Effector CD8-positive, alpha-beta T cell (primary cell): ENCODE measurements at regions not wholly inside any gene's neighbourhood (a gene's known extent, or its start where the extent isn't known, plus 50 kb on each side); places are given as distances from the start of the nearest gene placed in this dataset.

Experiments
- DNase-seq: peaks from one replicate; lab custom pipeline; 2025; lab: John Stamatoyannopoulos, UW

DNA sequence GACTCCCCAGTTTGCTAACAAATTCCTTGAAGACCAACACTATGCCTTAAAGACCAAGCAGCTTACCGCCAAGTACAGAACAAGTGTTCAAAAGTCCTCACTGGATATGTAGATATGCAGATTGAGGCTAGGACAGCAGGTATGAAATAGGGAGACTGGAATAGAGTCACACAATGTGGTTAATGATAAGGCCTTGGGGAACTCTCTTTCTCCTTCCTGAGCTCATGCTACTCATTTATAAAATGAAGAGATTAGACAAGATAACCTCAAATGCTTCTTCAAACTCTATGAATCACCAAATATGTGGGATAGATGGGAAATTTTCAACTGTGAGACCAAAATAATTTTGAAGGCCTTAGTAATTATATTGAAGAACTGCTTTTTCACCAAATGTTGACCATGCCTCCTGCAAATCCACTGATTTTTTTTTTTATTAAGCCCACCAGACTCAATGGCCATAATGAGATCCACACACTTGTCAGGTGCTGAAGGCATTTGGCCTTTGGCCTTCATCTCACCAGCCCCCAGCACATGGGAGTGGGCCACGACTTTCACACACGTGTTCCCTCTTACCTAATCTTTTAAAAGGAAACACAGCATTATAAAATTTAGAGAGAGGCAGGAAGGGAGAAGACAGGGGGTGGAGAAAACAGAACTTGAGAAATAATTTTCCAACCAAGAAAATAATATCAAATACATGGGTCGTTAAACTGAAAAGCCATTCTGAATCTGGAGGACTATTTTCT lies 181.5 kb downstream of the EN1 start:
- no peak for DNase-seq

DNA sequence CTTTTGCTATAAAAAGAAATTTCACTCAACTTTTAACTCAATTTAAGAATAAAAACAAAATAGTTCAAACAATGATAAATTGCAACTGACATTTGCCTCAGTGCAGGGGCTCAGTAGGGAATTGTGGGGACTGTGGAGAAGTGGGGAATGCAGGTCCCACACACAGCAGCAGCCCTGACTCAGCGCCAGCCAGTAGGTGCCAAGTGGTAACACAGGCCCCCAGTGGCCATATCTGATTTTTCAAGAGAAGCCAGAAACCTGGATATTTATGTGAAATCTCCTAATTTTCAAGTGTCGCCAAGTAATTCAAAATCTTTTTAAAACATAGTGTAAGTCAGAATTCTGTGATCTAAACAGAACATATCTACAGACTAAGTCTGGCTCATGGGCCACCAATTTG lies 186.3 kb downstream of the EN1 start:
- DNase-seq = no peak

DNA sequence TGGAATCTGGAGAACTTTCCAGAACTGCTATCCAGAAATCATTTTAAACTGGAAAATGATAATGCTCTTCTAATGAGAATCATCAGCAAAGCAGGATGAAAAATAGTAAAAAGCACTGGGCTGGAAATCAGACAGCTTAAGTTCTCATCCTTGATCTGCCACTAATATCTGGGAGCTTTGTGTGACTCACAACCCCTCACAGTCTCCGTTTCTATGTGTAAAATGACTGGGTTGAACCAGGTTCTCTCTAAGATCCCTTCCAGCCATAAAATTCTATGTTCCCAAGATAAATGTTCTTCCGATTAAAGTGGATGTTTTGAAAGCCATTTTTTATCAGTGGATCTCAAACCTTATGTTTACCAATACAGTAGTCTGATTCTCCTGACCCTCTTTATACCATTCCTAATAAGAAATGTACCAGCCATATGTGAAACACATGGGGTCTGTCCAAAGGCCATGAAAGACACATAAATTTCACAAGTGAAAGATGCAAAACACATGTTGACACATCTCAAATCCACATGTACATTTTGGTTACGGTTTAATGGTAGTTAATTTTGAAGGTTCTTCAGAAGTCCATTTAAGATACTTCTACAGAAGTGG lies 188.8 kb downstream of the EN1 start:
- DNase-seq = no peak

DNA sequence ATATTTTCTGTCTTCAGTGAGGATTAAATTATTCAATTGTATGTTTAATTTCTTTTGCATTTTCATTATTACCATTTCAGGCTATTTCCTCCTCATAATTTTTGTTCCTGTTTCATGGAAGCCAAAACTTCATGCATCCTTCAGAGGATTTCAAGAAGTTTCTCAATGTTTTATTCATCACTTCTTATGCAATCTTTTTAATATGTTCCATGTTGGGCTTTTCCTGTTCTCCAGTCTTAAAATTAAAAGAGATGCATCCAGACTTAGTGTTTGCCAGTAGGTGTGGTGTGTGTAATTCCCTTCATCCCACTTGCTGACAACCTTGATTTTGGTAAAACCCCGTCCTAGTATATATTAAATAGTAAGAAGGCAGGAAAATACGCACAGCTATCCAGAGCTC lies 190.0 kb downstream of the EN1 start:
- DNase-seq = no peak

DNA sequence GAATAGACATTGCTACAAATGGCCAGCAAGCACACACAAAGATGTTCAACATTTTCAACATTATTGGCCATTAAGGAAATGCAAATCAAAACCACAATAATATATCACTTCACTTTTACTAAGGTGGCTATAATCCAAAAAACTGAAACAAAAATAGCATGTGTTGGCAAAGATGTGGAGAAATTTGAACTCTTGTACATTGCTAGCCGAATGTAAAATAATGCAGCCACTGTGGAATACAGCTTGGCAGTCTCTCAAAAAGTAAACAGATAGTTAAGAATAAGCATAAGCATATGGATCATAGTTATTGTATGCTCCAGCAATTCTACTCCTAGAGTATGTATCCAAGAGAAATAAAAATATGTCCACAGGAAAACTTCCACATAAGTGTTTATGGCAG lies 192.5 kb downstream of the EN1 start:
- DNase-seq = no peak

DNA sequence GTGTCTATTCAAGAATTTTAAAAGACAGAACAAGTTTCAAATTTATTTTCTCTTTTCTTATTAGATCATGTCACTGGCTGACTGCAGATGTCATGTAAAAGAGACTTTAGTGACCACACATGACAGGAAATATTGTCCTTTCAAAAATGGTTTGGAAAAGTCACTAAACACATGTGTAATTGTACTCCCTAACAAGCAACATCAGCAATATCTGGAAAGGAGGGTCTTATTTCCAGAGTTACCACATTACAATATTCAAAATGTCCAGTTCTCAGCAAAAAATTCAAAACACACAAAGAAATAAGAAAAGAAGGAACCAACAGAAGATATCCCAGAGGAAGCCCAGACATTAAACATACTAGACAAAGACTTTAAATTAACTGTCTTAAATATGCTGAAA lies 197.1 kb downstream of the EN1 start:
- no peak for DNase-seq

DNA sequence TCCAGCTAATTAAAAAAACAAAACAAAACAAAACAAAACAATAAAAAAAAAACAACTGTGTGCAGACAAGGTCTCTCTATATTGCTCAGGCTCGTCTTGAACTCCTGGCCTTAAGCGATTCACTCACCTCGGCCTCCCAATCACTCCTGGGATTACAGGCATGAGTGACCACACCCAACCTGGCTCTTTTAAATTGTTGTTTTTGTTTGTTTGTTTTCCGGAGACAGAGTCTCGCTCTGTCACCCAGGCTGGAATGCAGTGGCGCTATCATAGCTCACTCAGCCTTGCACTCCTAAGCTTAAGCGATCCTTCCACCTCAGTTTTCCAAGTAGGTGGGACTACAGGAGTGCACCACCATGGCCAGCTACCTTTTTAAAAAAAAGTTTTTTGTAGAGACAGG lies 201.6 kb downstream of the EN1 start:
- DNase-seq = no peak

DNA sequence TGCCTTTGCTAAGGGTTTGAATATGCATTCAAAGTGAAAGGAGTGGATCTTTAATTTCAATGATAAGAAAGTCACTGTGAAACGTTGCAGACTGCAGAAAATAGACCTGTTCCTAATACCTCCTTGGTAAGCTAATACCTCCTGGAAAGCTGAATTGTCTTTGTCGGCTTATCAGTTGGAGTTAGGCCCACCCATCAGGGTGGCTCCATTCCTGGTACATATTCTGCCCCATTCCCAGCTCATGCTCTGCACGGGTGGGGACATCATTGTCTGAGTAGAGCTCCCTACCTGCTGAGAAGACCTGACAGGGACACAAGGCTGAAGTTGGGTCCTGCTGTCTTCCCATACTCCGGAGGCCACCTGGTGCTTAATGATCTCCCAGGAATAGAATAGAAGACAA lies 203.3 kb downstream of the EN1 start:
- no peak for DNase-seq

DNA sequence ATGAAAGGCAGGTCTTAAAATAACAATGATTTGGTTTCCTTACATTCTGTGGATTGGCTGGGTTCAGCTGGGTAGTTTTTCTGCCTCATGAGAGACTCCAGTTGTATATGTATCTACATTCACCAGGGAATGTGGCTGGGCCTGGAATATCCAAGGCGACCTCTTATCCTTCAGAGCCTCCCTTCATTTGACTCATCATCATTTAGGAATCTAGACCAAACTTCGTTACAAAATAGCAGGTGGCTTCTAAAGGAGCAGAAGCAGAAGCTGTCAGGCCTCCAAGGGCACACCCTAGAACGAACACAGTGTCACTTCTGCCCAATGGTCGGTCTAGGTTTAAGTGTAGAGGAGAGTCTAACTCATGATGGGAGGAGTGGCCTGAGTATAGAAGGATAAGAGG lies 204.2 kb downstream of the EN1 start:
- DNase-seq = no peak

DNA sequence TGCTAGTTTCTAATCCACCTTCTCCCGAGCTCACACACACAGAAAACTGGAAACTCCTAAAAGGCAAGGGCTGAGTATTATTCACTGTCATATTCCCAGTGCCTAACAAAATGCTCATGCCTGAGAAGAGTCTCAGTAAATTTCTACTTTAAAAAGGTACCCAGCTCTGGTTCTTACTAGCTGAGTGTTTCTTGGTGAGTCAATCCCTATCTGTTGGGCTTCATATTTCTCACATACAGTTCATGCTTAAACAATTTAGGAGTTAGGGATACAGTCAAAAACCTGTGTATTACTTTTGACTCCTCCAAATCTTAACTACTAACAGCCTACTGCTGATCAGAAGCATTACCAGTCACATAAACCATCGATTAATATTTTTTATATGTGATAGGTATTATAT lies 204.9 kb downstream of the EN1 start:
- no peak for DNase-seq

DNA sequence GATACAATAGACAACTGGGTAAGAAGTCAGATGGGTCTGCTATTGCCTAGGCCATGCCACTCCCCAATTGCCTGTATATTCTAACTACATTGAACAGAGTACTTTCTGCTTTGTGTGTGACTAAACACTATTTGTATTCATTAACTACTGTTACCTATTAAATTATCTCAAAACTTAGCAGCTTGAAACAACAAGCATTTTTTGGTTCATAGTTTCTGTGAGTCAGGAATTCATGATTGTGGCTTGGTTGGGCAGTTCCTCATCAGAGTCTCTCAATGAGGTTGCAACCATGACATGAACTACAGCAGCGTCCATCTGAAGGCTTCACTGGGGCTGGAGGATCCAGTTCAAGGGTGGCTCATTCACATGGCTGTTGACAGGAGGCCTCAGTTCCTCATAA lies 205.7 kb downstream of the EN1 start:
- no peak for DNase-seq

DNA sequence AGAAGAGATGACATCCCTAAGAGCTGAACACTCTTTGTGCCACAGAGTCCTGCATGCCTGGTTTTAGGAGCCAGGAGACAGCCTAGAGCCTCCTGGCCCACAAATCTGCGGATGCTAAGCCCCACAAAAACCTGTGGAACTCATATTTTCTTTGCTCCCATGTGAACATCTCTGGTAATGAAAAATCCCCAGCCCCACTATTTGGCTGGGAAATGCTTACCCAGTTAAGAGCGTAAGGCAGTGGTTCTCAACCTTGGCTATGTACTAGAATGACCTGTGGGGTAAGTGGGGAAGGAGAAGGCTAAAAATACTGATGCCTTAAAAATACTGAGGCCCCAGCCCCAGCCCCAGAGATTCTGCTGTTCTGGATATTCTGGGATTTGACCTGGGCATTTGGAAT lies 208.1 kb downstream of the EN1 start:
- DNase-seq = no peak

DNA sequence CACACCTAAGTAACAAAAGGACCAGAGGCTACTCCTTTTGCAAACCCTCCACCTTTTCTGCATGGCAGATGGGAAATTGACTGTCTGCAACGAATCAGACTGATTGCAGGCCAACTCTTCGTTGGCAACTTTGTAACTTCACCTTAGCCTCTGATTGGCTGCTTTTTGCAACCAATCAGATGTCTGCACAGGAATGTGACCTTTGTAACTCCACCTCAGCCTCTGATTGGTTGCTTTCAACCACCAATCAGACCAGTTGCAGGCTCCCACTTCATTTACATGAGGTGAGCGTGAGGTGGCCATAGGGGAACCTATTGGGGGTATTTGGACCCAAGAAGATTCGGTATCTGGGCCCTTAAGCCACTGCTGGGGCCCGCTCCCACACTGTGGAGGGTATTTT lies 209.0 kb downstream of the EN1 start:
- DNase-seq = no peak

DNA sequence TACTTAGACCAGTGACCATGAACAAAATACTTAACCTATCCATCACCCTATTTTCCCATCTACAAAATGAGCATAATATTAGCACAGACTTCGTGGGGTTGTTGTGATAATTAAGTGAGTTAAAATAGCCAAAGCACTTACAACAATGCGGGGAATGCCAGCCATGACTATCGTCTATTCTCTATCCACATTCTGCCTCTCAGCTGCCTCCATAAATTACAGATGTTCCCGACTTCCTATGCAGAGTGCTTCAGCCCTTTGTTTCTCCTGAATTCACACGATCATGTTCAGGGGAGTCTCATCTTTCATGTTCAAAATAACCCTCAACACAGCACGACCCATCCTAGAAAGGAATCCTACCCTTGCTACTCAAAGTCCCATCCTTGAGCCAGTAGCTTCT lies 211.6 kb downstream of the EN1 start:
- no peak for DNase-seq

DNA sequence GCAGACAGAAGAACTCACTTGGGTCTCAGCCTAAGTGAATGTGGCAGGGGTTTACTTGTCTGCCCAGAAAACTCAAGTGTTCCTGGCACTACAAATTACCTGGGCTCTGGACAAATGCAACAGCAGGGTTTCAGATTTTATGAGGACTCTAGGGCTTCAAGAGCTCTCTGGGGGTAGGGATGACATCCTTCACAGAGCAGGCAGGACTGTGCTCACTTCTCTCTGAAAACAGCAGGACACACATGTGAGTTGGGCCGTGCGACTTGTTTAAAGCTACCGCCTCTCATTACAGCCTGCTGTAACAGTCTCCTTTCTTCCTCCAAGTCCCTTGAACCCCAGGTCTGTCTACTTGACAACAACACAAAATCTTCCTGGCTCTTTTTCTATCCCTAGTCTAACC lies 212.6 kb downstream of the EN1 start:
- DNase-seq = no peak

DNA sequence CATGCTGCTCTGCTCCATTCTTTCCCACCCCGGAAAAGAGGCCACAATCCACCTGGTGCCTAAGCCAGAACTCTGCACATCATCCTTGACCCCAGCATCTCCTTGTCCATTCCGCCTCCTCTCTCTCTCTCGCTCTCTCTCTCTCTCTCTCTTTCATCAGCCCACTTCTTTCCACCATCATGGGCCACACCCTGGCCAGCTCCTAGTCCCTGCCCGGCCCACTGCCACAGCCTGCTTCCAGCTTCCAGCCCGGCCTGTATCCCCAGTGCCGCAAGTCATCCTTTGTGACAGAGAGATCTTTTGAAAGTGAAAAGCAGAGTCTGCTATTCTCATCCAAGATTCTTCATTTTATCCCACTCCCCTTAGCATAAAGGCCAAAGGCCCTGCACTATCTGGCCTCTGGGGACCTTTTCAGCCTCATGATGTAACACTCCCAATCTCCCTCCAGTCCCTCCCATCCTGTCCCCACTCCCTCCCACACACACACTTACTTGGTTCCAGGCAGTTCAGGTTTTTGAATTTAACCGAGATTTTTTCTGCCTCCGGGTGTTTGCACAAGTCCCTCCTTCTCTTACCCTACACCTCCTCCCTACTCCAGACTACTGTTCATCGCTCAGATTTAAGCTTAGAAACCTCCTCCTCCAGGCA lies 214.0 kb downstream of the EN1 start:
- DNase-seq = no peak

DNA sequence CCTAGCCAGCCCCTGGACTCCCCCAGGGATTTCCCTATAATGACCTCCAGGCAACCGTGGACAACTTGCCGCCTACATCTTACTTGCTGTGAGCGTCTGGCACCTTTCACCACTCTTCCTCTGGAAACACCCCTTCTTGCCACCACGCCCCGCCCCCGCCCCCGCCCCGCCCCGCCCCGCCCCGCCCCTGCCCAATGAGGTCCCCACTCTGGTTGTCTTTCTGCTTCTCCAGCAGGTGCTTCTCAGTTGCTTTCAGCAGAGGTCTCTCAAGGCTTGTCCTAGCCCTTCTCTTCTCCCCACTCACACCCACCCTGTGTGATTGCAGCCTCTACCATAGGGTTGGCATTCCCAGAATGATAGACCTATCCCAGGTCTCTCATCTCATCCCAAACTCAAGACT lies 214.5 kb downstream of the EN1 start:
- DNase-seq = no peak

DNA sequence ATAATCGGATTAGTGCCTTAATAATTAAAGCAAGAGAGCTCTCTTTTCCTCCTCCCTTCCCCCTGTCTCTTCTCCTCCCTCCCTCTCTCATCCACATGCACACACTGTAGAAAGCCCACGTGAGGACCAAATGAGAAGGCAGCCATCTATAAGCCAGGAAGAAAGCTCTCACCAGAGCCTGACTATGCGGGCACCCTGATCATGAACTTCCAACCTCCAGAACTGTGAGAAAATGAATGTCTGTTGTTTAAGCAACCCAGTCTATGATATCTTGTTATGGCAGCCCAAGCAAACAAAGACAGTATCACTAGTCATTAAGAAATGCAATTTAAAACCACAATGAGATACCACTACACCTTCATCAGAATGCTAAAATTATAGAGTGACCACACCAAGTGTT lies 220.3 kb downstream of the EN1 start:
- DNase-seq = no peak

DNA sequence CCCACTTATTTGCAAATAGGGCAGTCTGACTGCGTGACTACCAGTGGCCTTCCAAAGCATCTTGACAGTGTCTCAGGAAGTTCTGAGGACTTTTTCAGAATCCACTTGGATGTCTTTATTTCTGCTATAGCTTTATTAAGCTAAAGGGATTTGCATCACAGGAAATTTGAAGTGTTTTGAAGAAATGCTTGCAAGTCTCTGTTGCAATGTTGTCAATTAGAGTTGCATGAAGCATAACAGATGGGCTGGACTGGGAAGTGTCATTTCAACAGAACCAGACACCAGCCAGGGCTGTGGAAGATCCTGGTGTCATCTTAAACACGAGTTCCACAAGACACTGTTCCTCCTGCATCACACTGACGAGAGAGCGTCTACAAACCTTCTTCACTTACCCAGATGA lies 224.5 kb downstream of the EN1 start:
- no peak for DNase-seq

DNA sequence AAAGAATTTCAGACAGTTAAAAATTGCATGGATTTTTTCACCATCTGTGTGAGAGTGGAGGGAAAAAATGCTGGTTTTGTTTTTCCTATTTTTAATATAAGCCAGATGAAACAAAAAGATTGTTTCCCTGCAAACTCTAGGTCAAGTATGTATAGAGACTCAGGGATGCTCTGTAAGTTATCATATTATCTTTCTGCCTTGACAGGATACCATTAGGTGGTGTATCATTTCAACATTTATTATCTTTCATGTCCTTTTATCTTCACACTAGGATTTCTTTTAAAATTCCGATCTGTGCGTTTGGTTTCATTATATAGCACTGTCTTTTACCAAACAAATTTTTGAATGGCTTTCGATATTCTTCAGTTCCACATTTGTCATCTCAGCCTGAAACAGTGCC lies 225.3 kb downstream of the EN1 start:
- no peak for DNase-seq

DNA sequence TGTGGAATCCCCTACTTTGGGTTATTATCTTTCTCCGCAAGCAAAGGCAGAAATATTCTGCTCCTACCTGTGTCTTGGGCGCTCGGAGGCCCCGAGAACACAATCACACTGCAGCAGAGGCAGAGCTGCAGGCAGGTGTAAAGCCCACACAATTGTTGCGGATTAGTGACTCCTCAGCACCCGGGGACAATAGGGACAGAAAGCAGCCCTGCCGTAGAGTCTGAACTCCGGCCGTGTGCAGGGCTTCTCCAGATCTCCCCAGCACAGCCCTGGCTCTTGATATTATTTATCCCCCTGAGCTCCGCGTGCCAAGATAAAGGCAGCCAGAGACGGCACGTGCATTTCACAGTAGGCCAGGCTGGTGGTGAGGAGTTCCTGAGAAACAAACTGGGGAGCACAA lies 229.2 kb downstream of the EN1 start:
- no peak for DNase-seq

DNA sequence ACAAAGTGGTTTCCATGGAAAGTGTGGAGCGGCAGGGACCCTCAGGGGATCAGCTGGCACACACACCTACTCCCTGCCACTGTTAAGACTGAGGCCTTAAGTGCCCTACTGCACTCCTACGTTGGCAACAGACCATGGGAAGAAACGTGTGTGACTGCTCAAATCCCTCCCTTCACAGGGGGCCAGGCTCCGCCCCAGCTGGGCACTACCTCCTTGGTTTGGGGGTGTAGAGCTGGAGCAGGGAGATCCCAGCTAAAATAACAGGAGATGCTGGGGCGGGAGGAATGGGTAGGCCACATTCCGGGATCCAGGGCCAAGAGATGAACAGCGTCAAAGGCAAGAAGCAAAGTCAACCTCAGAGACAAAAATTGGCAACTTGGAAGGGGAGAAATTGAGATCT lies 231.0 kb downstream of the EN1 start:
- no peak for DNase-seq

DNA sequence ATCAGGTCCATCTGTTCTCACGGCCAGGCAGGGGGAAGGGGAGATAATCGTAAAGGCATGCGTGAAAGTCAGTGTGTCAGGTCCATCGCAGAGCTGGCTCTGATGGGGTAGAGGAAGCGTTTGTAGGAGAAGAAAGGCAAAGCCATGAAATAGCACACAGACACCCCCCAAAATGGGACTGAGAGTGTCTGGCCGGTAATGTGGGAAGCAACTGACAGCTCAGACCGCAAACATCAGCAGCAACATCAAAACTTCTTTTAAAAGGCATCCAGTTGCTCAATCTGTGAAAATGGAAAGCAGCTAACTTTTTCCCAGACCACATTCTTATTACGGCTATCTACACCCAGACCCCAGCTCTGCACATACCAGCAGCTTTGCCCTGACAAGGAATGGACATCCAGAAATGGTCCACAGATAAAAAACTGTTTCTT lies 232.6 kb downstream of the EN1 start:
- no peak for DNase-seq

DNA sequence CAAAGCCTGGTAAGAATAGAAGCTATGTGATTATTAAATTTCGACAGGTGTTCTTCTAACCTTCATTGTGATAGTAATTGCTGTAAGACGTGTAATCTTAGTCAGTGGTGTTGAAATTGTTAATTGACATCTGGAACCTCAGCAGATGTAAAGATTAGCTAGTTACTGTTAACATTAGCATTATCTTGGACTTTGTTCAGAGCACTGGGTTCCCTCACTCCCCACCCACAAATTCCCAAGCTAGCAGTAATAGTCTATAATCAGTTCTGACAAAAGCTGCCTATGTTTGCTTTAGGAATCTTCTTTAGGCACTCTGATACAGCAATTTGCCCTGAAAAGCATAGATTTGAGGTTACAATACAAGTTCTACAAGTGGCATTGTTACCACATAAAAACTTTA lies 233.7 kb downstream of the EN1 start:
- no peak for DNase-seq
